GM21737 (cell line): ENCODE measurements at regions not wholly inside any gene's neighbourhood (a gene's known extent, or its start where the extent isn't known, plus 50 kb on each side); places are given as distances from the start of the nearest gene placed in this dataset.

Source experiments
- ATAC-seq: cut with Tn5 transposase; IDR thresholded peaks from one replicate; pipeline ENCODE4 v1.9.1; 2021; ENCODE audit warnings: mild to moderate bottlenecking, moderate library complexity; ENCODE audit not compliant: unreplicated experiment

DNA sequence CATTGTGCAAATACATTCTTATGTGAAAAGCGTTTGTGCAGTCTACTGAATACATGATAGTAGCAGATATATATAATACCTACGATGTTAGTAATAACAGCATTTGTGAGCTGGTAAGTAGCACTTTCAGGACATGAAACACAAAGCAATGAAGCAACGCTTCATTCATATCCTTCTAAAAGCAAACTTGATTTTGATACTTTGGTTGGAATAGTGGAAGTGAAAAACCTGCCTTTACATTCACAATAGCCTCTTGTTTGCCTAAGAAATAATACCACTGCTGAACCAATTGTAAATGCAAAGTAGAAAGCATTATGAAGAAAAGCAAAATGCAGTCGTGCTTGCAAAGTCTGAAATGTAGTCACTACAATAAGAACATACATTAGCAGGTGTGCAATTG is 926.3 kb downstream of the FSTL5 start:
- ATAC-seq: no peak

DNA sequence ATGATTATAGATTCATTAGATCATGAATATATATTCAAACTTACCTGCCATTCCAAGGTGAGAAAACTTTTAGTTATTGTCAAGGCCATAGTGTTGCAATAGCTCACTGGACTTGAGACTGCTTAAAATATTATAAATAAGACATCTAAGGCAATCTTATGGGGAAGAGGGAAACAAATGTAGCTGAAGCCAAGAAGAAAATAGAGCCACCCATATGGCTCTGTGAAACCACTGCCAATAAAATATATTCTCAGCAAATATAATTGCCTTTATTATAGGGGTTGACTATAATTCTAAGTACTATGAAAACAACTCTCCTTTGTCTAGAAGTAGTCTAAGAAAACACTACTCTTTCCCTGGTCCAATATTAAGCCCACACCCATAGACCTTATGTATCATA is 938.5 kb downstream of the FSTL5 start:
- ATAC-seq: no peak

DNA sequence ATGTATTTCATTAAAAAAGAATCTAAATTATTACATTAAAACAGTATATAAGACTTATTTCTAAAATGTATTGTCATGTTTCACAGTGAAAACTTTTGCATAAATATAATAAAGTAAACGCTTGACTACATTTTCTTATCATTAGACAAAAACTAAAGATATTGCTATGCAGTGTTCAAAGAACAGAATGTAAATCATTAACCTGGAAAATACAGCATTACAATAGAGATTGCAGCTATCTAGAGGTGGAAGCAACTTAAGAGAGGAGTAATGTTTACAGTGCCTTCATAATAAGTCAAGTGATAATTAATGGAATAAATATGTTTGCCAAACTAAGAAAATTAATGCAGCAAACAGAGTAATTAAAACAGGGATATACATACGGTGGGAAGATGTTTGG is 940.9 kb downstream of the FSTL5 start:
- ATAC-seq: no peak

DNA sequence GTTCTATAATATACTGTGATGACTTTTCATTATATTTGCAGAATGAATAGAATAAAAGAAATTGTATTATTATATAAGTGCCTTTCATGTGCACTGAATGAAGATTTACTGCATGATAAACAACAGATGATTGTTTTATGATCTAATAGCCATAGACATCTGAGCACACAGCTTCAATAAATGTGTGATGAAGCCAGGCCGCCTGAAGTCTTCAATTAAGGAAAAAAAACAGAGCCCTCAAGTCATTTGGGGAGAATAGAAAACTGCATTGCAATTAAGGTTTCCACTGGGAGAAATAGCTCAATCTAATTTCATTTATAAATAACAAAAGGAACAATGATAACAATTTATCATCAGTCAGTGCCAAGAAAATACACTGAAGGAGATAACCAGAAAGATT is 955.2 kb downstream of the FSTL5 start:
- no peak for ATAC-seq

DNA sequence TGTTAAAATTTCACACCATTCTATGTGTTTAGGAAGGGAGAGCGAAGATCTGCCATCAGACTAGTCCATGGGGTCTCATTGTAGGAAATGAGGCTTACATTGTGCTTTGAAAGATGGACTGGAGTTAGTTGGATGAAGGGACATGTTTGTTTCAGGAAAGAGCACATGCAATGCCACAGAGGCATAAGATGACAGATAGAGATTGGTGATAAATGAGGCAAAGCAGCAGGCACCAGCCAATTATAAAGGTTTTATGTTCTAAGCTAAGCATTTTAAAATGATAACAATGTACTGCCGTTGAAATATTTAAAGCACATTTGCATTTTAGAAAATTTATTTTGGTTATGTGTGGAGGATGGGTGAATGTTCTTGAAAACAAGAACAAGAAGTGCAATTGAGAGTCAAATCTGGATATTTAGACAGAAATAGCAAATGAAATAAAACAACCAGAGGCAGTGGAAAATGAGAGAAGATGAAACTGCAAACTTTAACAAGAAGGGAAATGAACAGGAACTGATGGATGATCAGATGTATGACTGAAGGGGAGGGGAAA is 957.2 kb downstream of the FSTL5 start:
- no peak for ATAC-seq

DNA sequence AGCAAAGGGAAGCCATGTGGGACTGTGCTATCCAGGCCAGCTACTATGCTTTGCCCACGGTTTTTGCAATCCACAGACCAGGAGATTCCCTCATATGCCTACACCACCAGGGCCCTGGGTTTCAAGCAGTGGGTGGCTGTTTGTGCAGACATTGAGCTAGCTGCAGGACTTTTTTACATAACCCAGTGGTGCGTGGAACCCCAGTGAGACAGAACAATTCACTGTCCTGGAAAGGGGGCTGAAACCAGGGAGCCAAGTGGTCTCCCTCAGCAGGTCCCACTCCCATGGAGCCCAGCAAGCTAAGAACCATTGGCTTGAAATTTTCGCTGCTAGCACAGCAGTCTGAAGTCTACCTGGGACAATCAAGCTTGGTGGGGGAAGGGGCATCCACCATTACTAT is 959.9 kb downstream of the FSTL5 start:
- no peak for ATAC-seq

DNA sequence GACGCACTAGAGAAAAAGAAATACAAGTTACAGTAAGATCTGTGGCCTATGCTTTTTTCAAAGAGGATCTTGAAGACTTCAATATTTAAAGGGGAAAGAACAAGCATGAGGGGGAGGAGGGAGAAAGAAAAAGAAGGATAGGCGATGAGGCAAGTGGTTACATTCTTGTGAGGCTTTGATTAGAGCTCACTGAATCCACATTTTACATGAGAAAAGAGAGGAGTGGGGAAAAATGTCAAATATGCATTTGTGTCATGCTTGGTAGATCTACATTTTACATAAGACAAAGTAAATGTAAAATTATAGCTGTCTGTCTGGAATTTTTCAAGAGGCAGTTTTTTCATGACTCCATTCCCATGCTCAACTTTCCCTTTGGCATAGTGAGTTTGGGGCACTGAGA is 965.9 kb downstream of the FSTL5 start:
- no peak for ATAC-seq

DNA sequence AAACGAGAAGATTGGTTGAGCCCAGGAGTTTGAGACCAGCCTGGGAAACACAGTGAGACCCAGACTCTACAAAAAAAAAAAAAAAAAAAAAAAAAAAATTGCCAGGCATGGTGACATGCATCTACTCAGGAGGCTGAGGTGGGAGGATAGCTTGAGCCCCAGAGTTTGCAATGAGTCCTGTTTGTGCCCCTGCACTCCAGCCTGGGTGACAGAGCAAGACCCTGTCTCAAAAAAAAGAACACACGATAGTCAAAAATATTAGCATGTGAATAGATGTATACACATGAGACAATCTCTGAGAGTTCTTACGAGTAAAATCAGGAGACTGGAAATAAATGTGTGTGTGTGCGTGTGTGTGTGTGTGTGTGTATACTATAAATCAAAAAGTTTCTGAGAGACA is 966.3 kb downstream of the FSTL5 start:
- no peak for ATAC-seq

DNA sequence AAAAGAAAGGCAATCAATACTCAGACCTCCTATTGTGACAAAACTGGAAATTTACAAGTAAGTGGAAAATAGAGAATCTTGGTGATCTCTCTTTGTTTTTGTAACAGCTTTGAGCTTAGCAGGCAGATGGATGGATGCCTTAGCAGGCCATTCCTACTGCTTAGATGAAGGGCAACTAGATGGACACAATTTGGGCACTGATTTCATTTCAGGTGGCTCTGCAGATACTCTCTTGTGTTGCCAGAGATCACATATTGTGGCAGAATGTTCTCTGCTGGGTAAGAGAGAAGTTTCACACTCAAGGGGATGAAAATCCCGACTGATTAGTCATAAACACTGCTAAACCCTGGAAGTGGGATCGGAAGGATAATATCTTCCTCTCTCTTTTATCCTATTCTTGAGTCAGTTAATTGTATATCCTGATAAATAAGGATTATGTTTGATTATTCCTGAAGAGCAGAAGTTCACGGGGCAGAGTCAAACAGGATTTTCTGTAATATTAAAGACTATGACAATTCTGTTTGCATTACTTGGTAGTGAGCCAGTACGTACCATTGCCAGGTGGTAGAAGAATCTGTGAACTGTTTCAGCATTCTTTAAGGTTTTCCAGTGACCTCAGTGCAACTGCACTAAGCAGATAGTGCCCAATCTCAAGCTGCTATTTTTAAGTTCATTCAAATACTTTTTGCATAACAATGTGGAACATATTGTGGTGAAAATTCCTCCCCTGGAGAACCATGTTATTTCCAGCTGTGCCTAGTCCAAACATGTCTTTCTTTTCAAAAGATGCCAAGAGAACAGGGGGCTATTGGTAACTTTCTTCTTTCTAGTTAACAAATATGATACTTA is 974.3 kb downstream of the FSTL5 start:
- ATAC-seq: no peak

DNA sequence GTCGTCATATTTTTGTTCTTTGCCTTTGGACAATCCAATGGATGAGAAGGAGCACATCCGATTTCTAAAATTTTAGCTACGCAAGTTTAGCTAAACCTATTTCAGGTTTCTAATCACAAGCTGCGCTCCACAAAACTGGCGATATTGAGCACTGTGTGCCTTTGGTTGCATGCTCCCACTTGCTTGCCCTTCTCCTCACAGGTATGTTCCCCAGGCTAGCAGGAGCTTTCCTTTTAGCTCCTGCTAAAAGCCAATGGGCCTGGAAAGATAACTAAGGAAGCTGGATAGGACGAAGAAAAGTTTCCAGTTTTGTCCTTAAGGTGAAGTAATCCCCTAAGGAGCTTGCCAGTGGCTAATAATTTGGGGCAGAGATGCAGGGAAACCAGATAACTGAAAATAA is 975.2 kb downstream of the FSTL5 start:
- ATAC-seq: no peak

DNA sequence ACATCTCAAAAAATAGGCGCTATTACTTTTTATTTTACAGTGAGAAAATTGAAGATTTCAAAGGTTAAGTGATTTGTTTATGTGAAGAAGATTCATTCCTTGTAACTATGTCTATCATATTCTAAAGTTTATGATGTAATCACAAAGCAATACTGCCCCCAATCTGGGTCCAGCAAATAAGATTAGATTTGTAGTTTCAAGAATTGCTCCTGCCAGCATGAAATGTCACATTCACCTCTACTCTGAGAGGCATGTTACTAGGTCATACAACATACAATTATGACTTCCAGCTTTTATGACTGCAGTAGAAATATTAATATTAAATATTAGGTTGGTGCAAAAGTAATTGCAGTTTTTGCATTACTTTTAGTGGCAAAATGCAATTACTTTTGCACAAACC is 976.2 kb downstream of the FSTL5 start:
- ATAC-seq: no peak

DNA sequence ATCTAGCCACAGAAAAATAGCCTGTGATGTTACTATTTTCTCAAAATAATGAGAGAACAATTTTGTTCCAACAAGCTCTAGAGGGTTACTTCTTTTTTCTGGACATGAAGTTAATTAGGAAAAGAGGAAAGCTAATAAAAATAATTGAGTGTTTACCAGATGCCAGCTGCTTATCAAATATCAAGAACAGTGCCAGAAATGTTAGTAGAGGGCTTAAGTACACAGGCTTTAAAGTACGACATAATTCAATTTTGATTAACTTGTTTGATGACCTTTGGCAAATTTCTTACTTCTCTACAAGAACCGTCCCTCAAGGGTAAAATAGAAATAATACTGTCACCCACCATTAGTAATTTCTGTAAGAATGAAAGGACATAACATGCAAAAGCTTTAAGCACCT is 977.0 kb downstream of the FSTL5 start:
- no peak for ATAC-seq

DNA sequence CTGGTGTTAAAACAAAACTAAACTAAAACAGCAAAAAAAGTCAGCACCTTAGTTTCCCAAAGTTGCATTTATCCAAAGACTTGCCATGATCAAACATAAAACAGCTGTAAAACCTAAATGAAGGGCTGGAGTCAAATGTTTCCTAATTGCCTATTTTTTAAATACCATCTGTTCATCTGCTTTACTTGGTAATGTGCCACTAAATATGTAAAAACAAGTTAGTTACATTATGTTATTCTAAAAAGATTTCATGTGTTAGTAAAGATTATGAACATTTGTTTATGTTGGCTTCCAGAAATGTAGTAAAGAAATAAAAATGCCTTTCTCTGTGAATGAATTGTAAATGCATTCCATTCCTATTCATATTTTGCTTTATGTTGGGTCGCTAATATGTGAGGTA is 977.8 kb downstream of the FSTL5 start:
- ATAC-seq: no peak

DNA sequence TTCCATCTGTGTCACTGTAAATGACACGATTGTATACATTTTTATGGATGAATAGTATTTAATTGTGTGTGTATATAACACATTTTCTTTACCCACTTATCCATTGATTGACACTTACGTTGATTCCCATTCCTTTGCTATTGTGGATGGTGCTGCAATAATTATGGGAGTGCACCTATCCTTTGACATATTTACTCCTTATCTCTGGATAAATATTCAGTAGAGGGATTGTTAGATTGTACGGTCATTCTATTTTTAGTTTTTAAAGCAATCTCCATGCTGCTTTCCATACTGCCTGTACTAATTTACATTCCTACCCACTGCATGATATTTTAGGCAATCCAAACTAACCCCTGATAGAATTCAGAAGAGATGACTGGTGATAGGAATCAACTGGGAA is 980.1 kb downstream of the FSTL5 start:
- no peak for ATAC-seq

DNA sequence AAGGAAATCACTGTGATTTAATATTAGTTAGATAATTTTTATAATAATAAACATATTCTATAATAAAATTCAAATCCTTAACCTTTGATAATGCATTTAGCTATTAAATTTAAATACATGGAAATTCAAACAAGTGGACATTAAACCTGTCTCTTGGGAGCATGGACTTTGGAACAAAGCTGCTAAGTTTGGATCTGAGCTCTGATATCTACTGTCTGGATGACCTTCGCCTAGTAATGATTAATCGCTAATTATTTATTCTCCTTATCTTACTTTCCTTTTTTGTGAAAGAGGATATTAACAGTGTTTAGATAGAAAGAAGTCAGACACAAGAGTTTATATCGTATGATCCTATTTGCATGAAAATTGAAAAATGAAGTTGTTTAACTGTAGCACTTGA is 980.9 kb downstream of the FSTL5 start:
- no peak for ATAC-seq

DNA sequence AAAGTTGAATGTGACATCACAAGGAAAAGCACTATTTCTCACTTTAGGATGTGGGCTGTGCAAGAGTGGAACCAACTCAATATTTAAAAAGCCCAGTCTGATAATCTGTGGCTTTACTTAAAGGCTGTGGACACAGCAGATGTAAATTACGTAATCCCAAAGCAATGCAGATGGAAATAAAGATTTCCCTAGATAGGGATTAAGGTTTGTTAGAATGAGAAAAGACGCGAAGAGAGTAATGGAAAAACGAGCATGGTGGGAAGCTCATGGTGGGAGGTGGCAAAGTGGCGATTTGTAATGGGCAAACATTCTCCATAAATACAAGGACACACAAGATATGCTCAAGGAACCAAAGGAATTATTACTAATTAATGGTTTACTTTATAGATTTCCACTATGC is 985.5 kb downstream of the FSTL5 start:
- ATAC-seq: no peak

DNA sequence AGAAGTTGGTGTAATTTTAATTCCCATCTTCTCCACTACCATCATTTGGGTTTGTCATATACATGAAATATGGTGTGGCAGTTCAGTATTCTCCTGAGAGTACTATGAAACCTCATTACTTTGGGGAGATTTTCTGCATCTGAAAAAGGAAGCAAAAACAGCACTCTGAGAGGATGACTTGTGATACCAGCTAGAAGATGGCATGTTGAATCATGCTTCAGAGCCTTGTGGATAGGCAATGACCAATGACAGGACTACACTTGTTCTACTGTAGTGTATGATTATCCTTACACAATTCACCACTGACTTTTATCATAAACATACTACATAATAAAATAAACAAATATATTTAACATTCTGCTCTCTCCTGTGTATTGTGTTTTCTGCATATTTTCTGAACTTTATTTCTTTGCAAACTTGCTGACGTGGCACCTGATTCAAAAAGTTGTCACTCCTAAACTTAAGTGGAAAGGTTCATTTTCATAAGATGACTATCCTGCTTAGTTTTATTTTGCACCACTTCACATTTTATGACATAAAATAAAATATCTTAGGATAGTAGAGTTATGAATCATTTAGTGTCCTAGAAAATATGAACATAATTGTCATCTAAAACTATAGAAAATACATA is 991.3 kb downstream of the FSTL5 start:
- no peak for ATAC-seq

DNA sequence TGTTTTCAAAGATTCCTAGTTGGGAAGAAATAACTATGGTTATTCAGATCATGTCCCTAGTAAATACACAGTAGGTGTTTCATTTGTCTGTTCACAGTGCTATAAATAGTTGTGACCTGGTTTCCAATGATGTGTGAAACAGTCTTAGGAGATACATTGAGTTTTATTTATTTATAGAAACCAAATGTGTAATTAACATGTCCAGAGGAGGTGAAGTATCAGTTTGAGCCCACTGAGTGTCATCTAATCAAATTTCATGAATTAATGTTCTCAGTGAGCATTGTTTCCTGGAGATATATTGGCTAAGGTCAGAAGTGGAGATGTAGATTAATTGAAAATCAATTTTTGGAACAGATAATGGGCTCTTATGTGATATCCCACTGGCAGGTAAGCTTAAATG is 996.3 kb downstream of the FSTL5 start:
- ATAC-seq: no peak

DNA sequence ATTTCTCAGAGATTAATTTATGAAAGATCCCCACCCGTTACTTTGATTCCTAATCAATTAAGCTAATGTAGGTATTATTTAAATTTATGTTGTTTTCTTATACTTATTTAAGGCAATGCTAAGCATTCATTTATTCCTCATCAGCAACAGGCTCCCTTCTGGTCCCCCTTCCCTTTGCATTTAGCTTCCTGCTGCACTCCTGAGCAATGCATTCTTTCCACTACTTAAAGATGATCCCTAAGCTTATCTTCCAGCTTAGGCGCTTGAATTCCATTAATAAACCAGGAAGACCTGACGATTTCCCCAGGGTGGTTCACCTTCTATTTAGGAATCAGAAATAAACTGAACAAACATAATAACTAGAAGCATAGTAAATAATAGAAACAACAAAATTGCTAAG is 1003.1 kb downstream of the FSTL5 start:
- ATAC-seq: no peak

DNA sequence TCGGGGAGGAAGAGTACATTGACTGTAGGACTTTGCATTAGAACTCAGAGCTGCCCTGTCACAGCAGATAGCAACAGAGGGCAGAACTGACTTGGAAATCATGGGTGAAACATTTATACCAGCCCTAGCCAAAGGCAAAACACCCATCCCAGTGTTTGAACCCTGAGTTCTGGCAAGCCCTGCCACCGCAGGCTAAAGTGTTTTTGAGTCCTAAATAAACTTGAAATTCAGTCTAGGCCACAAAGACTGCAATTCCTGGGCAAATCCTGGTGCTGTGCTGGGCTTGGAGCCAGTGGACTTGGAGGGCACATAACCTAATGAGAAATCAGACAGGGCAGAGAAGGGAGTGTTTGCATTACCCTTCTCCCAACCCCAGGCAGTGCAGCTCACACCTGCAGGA is 1015.7 kb downstream of the FSTL5 start:
- no peak for ATAC-seq

DNA sequence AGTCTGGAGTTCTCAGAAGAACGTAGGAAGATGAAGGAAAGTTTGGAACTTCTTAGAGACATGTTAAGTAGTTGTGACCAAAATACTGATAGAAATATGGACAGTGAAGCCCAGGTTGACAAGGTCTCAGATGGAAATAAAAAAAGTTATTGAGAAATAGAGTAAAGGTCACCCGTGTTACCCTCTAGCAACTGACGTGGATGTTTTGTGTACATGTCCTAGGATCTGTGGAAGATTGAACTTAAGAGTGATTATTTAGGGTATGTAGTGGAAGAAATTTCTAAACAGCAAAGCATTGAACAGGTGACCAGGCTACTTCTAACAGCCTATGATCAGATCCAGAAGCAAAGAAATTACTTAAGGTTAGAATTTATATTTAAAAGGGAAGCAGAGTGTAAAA is 1020.4 kb downstream of the FSTL5 start:
- no peak for ATAC-seq

DNA sequence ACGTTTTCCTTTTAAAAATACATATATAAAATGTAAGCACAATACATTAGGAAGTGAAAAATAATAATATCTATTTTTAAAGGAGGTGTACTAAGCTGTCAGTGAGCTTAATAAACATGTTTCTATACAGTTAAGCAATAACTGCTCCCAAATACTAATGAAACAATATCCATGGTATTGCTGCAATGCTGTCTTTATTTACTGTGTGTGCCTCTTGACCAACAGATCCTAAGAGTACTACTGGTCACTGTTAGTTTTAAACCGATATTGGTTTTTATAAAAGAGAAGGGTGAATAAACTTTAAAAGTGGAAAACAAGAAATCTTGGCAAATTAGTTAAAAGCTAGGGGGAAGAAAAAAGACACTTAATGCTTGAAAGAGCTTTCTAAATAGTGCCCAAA is 1029.0 kb downstream of the FSTL5 start:
- ATAC-seq: no peak
